Stomach smooth muscle (tissue), 2 donors: ENCODE measurements at regions not wholly inside any gene's neighbourhood (a gene's known extent, or its start where the extent isn't known, plus 50 kb on each side); places are given as distances from the start of the nearest gene placed in this dataset.

Experiments
- H3K27ac ChIP-seq: one replicate; pipeline ENCODE4 v1.7.0; 2013; ENCODE audit warnings: mild to moderate bottlenecking, low read length, inconsistent platforms
- H3K27me3 ChIP-seq, 2 donors: one replicate each; pipeline ENCODE4 v1.7.0; 2013; ENCODE audit warnings: low read length in 2 of 2; ENCODE audit not compliant: insufficient read depth in 2 of 2, control insufficient read depth in 1 of 2
- H3K36me3 ChIP-seq, 2 donors: one replicate each; pipeline ENCODE4 v1.7.0; 2013; ENCODE audit warnings: low read length in 2 of 2; ENCODE audit not compliant: control insufficient read depth in 2 of 2, insufficient read depth in 2 of 2
- H3K4me1 ChIP-seq: one replicate; pipeline ENCODE4 v1.7.0; 2013; ENCODE audit warnings: low read length; ENCODE audit not compliant: control insufficient read depth, insufficient read depth
- H3K4me3 ChIP-seq, 2 donors: one replicate each; pipeline ENCODE4 v1.7.0; 2013; ENCODE audit warnings: low read length in 2 of 2
- H3K9ac ChIP-seq, 2 donors: one replicate each; pipeline ENCODE4 v1.7.0; 2013; ENCODE audit warnings: low read length in 2 of 2, mild to moderate bottlenecking in 1 of 2
- H3K9me3 ChIP-seq, 2 donors: one replicate each; pipeline ENCODE4 v1.7.0; 2013; ENCODE audit warnings: low read length in 2 of 2; ENCODE audit not compliant: control insufficient read depth in 2 of 2
- donor health status: healthy.
- donor health status: Pancreatic carcinoma.

GRCh38 chr14:71287567-71287966 is 380.3 kb downstream of the PCNX1 start:
- H3K4me3 ChIP-seq, result no peak overlapping the region
- H3K36me3 ChIP-seq, result no peaks in the 10 kb centered on the region
- H3K4me1 ChIP-seq, result peaks cover 3% of the 10 kb centered on the region
- H3K27ac ChIP-seq, result no peak overlapping the region
- H3K9me3 ChIP-seq, result peaks cover 0 to 4% of the 10 kb centered on the region in 2 donors
- no peaks in the 10 kb centered on the region for H3K27me3 ChIP-seq
- no peak overlapping the region for H3K9ac ChIP-seq

- Histone ChIP-seq H3K9ac (no peak overlapping the region), H3K4me1 (peaks cover 3% of the 10 kb centered on the region), H3K36me3 (no peaks in the 10 kb centered on the region), H3K4me3 (no peak overlapping the region), H3K9me3 (peaks cover 0 to 4% of the 10 kb centered on the region in 2 donors), H3K27ac (no peak overlapping the region), H3K27me3 (no peaks in the 10 kb centered on the region)
These were observed 382.3 kb downstream of the PCNX1 start for GRCh38 chr14:71289536-71289935.

GRCh38 chr14:71290301-71290700 is 383.0 kb downstream of the PCNX1 start:
- no peak overlapping the region for H3K9ac ChIP-seq
- H3K4me1 ChIP-seq, result peaks cover 3% of the 10 kb centered on the region
- no peak overlapping the region for H3K4me3 ChIP-seq
- no peaks in the 10 kb centered on the region for H3K27me3 ChIP-seq
- peaks cover 0 to 1% of the 10 kb centered on the region in 2 donors for H3K9me3 ChIP-seq
- no peaks in the 10 kb centered on the region for H3K36me3 ChIP-seq
- H3K27ac ChIP-seq, result no peak overlapping the region

GRCh38 chr14:71290960-71291466 is 383.8 kb downstream of the PCNX1 start:
- Histone ChIP-seq H3K9me3 (no peaks in the 10 kb centered on the region), H3K27ac (no peak overlapping the region), H3K9ac (no peak overlapping the region), H3K27me3 (no peaks in the 10 kb centered on the region), H3K36me3 (no peaks in the 10 kb centered on the region), H3K4me1 (peaks cover 3% of the 10 kb centered on the region), H3K4me3 (no peak overlapping the region)

- Histone ChIP-seq H3K4me3 (no peak overlapping the region), H3K9me3 (no peaks in the 10 kb centered on the region), H3K9ac (no peak overlapping the region), H3K27me3 (no peaks in the 10 kb centered on the region), H3K27ac (no peak overlapping the region), H3K36me3 (no peaks in the 10 kb centered on the region), H3K4me1 (peaks cover under 1% of the 10 kb centered on the region)
These were observed 388.9 kb downstream of the PCNX1 start for GRCh38 chr14:71296184-71296583.

- Histone ChIP-seq H3K9me3 (peaks cover 6% of the 10 kb centered on the region in 2 donors), H3K4me1 (no peaks in the 10 kb centered on the region), H3K9ac (no peak overlapping the region), H3K36me3 (no peaks in the 10 kb centered on the region), H3K4me3 (no peak overlapping the region), H3K27me3 (no peaks in the 10 kb centered on the region), H3K27ac (no peak overlapping the region)
These were observed 393.5 kb downstream of the PCNX1 start for GRCh38 chr14:71300566-71301330.

- no peaks in the 10 kb centered on the region for H3K4me1 ChIP-seq
- H3K9me3 ChIP-seq, result peaks cover 6% of the 10 kb centered on the region in 2 donors
- H3K4me3 ChIP-seq, result no peak overlapping the region
- H3K9ac ChIP-seq, result no peak overlapping the region
- H3K27ac ChIP-seq, result no peak overlapping the region
- H3K36me3 ChIP-seq, result no peaks in the 10 kb centered on the region
- H3K27me3 ChIP-seq, result no peaks in the 10 kb centered on the region
These were observed 394.4 kb downstream of the PCNX1 start for GRCh38 chr14:71301611-71302010.

- Histone ChIP-seq H3K9me3 (peaks cover 6% of the 10 kb centered on the region in 2 donors), H3K4me3 (no peak overlapping the region), H3K36me3 (no peaks in the 10 kb centered on the region), H3K27me3 (no peaks in the 10 kb centered on the region), H3K9ac (no peak overlapping the region), H3K27ac (no peak overlapping the region), H3K4me1 (no peaks in the 10 kb centered on the region)
These were observed 397.4 kb downstream of the PCNX1 start for GRCh38 chr14:71304690-71305089.

GRCh38 chr14:71308671-71309070 is 401.4 kb downstream of the PCNX1 start:
- Histone ChIP-seq H3K4me1 (no peaks in the 10 kb centered on the region), H3K27me3 (no peaks in the 10 kb centered on the region), H3K9ac (no peak overlapping the region), H3K9me3 (peaks cover 6% of the 10 kb centered on the region in 2 donors), H3K36me3 (no peaks in the 10 kb centered on the region), H3K27ac (no peak overlapping the region), H3K4me3 (no peak overlapping the region)

- Histone ChIP-seq H3K4me1 (no peaks in the 10 kb centered on the region), H3K27me3 (no peaks in the 10 kb centered on the region), H3K36me3 (no peaks in the 10 kb centered on the region), H3K9me3 (peaks cover 3% of the 10 kb centered on the region in 2 donors), H3K9ac (no peak overlapping the region), H3K4me3 (no peak overlapping the region), H3K27ac (no peak overlapping the region)
These were observed 402.5 kb downstream of the PCNX1 start for GRCh38 chr14:71309756-71310155.

GRCh38 chr14:71311061-71311460 is 403.8 kb downstream of the PCNX1 start:
- no peak overlapping the region for H3K4me3 ChIP-seq
- H3K27ac ChIP-seq, result no peak overlapping the region
- no peak overlapping the region for H3K9ac ChIP-seq
- H3K4me1 ChIP-seq, result no peaks in the 10 kb centered on the region
- no peaks in the 10 kb centered on the region for H3K27me3 ChIP-seq
- H3K36me3 ChIP-seq, result no peaks in the 10 kb centered on the region
- H3K9me3 ChIP-seq, result no peaks in the 10 kb centered on the region
